COLO668 (cell line): ENCODE measurements at regions not wholly inside any gene's neighbourhood (a gene's known extent, or its start where the extent isn't known, plus 50 kb on each side); places are given as distances from the start of the nearest gene placed in this dataset.
A peak's percentile ranks its signal among the peaks of the same experiment; 100 is the strongest.

Experiments used
- DNase-seq: peaks from one replicate; lab custom pipeline; 2025; ENCODE audit not compliant: unreplicated experiment; lab: John Stamatoyannopoulos, UW

- DNase-seq: peak; percentile 55
Observed at GRCh38 chr3:28726840-28727239, 378.2 kb upstream of the AZI2 start.

- DNase-seq: no peak
Observed at GRCh38 chr3:28727307-28727706, 378.7 kb upstream of the AZI2 start.

GRCh38 chr3:28738425-28738824 lies 389.8 kb upstream of the AZI2 start:
- DNase-seq: no peak

- DNase-seq: no peak
Observed at GRCh38 chr3:28739647-28740046, 391.0 kb upstream of the AZI2 start.

- DNase-seq: no peak
Observed at GRCh38 chr3:28743271-28743670, 394.6 kb upstream of the AZI2 start.

- peak; percentile 17 for DNase-seq
Observed at GRCh38 chr3:28743831-28744230, 395.2 kb upstream of the AZI2 start.

- DNase-seq: no peak
Observed at GRCh38 chr3:28745436-28745835, 396.8 kb upstream of the AZI2 start.

- peak; percentile 2 for DNase-seq
Observed at GRCh38 chr3:28745916-28746617, 397.4 kb upstream of the AZI2 start.

GRCh38 chr3:28746990-28747389 lies 398.4 kb upstream of the AZI2 start:
- DNase-seq: no peak

GRCh38 chr3:28751864-28752263 lies 403.2 kb upstream of the AZI2 start:
- no peak for DNase-seq

GRCh38 chr3:28752290-28752689 lies 403.7 kb upstream of the AZI2 start:
- no peak for DNase-seq

GRCh38 chr3:28756056-28756455 lies 407.4 kb upstream of the AZI2 start:
- DNase-seq: no peak

- no peak for DNase-seq
Observed at GRCh38 chr3:28758115-28758514, 409.5 kb upstream of the AZI2 start.

- no peak for DNase-seq
Observed at GRCh38 chr3:28761375-28761774, 412.8 kb upstream of the AZI2 start.

GRCh38 chr3:28765194-28765593 lies 416.6 kb upstream of the AZI2 start:
- DNase-seq: no peak

GRCh38 chr3:28768439-28768838 lies 419.8 kb upstream of the AZI2 start:
- DNase-seq: no peak

- no peak for DNase-seq
Observed at GRCh38 chr3:28777806-28778475, 429.3 kb upstream of the AZI2 start.

GRCh38 chr3:28780480-28780879 lies 431.9 kb upstream of the AZI2 start:
- no peak for DNase-seq

- no peak for DNase-seq
Observed at GRCh38 chr3:28781053-28781452, 432.4 kb upstream of the AZI2 start.

- DNase-seq: no peak
Observed at GRCh38 chr3:28786446-28786845, 437.8 kb upstream of the AZI2 start.

- DNase-seq: no peak
Observed at GRCh38 chr3:28788571-28788970, 439.9 kb upstream of the AZI2 start.

- DNase-seq: no peak
Observed at GRCh38 chr3:28791713-28792255, 443.2 kb upstream of the AZI2 start.

- no peak for DNase-seq
Observed at GRCh38 chr3:28792604-28793003, 444.0 kb upstream of the AZI2 start.
